Smooth muscle cell (in vitro differentiated cells): ENCODE measurements at regions not wholly inside any gene's neighbourhood (a gene's known extent, or its start where the extent isn't known, plus 50 kb on each side); places are given as distances from the start of the nearest gene placed in this dataset.
"Not testable (repeated sequence)": the region's sequence is repeated elsewhere in the genome, so short reads cannot be mapped to it uniquely, and the experiment has no call there.

Source experiments
- DNase-seq: peaks from one replicate; lab custom pipeline; 2025; ENCODE audit not compliant: unreplicated experiment; lab: John Stamatoyannopoulos, UW
- H2AFZ ChIP-seq: fragments of 200-600 bp; sonication (generic); 2 replicates; pipeline ENCODE4 v1.6.0; 2016; ENCODE audit warnings: antibody characterized with exemption, low read depth, mild to moderate bottlenecking
- H3F3A ChIP-seq: fragments of 200-600 bp; sonication (generic); 2 replicates; pipeline ENCODE4 v1.6.0; 2017; ENCODE audit warnings: antibody characterized with exemption, low read depth
- H3K27ac ChIP-seq: fragments of 200-600 bp; sonication (generic); 2 replicates; pipeline ENCODE4 v1.5.1; 2016; ENCODE audit warnings: low read depth, mild to moderate bottlenecking
- H3K27me3 ChIP-seq: fragments of 200-600 bp; sonication (generic); 2 replicates; pipeline ENCODE4 v1.6.1; 2016; ENCODE audit warnings: low read depth, mild to moderate bottlenecking
- H3K36me3 ChIP-seq: fragments of 200-600 bp; sonication (generic); 2 replicates; pipeline ENCODE4 v1.5.1; 2016; ENCODE audit warnings: low read depth
- H3K4me1 ChIP-seq: fragments of 200-600 bp; sonication (generic); 2 replicates; pipeline ENCODE4 v1.5.1; 2016; ENCODE audit warnings: low read depth
- H3K4me2 ChIP-seq: fragments of 200-600 bp; sonication (generic); 2 replicates; pipeline ENCODE4 v1.6.0; 2016; ENCODE audit warnings: mild to moderate bottlenecking
- H3K4me3 ChIP-seq: fragments of 200-600 bp; sonication (generic); 2 replicates; pipeline ENCODE4 v1.5.1; 2016; ENCODE audit warnings: mild to moderate bottlenecking
- H3K79me2 ChIP-seq: fragments of 200-600 bp; sonication (generic); 2 replicates; pipeline ENCODE4 v1.6.0; 2016; ENCODE audit warnings: low read depth, mild to moderate bottlenecking
- H3K9ac ChIP-seq: fragments of 200-600 bp; sonication (generic); 2 replicates; pipeline ENCODE4 v1.6.0; 2016; ENCODE audit warnings: low read depth
- H3K9me3 ChIP-seq: fragments of 200-600 bp; sonication (generic); replicated peaks from 2 replicates; pipeline ENCODE4 v1.5.1; 2016; ENCODE audit warnings: low read depth
- H4K20me1 ChIP-seq: fragments of 200-600 bp; sonication (generic); 2 replicates; pipeline ENCODE4 v1.6.0; 2016; ENCODE audit warnings: low read depth
- CTCF ChIP-seq: fragments of 200-600 bp; sonication (generic); IDR thresholded peaks from 2 replicates; pipeline ENCODE4 v1.5.1; 2017; ENCODE audit warnings: borderline replicate concordance, mild to moderate bottlenecking, antibody characterized with exemption; ENCODE audit not compliant: insufficient read depth, poor library complexity, severe bottlenecking
- WGBS: methylation state at CpG from one replicate; pipeline ENCODE4 v1.1.7; 2016; ENCODE audit warnings: low lambda C conversion rate; 5-methylcytosine and 5-hydroxymethylcytosine counted together

DNA sequence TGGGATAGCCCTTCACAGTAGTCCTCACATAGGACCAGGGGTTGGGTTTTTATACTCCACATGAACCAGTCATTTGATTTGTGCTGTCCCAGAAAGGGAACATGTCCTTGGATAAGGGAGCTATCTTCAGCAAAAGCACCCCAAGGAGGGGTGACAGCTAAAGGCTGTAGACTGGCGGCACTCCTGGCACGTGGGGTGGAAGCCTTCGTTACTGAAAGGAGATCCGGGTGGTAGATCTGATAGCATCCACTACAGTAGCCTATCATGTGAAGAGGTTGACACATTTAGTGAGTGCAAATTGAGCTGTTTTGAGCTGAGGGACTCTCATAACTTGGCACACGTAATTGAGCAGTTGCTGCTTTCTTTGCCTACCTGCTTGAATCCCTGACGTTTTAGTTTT lies 588.8 kb upstream of the GOLIM4 start:
- no peak for DNase-seq
- Histone ChIP-seq H3K4me1 (no peaks in the 10 kb centered on the region), H2AFZ (no peak overlapping the region), H3K27me3 (no peaks in the 10 kb centered on the region), H3K36me3 (no peaks in the 10 kb centered on the region), H3K79me2 (no peaks in the 10 kb centered on the region), H3K27ac (no peak overlapping the region), H3K9ac (no peak overlapping the region), H3K4me3 (no peak overlapping the region), H3K4me2 (no peak overlapping the region), H3K9me3 (no peaks in the 10 kb centered on the region), H3F3A (no peaks in the 10 kb centered on the region), H4K20me1 (no peaks in the 10 kb centered on the region)
- WGBS, result 79% methylated on average over 6 of the region's 6 CpGs
- TF ChIP-seq CTCF, result no peak

- Histone ChIP-seq H3K4me3 (no peak overlapping the region), H3K36me3 (no peaks in the 10 kb centered on the region), H3K4me2 (no peak overlapping the region), H3K79me2 (no peaks in the 10 kb centered on the region), H2AFZ (no peak overlapping the region), H3K9me3 (no peaks in the 10 kb centered on the region), H3K9ac (no peak overlapping the region), H3K27ac (no peak overlapping the region), H3F3A (no peaks in the 10 kb centered on the region), H3K4me1 (no peaks in the 10 kb centered on the region), H4K20me1 (no peaks in the 10 kb centered on the region), H3K27me3 (no peaks in the 10 kb centered on the region)
- TF ChIP-seq CTCF, result no peak
- DNase-seq, result no peak
- WGBS, result 85% methylated on average over 1 of the region's 1 CpG
Observed at GRCh38 chr3:168678730-168679129, 583.0 kb upstream of the GOLIM4 start.

DNA sequence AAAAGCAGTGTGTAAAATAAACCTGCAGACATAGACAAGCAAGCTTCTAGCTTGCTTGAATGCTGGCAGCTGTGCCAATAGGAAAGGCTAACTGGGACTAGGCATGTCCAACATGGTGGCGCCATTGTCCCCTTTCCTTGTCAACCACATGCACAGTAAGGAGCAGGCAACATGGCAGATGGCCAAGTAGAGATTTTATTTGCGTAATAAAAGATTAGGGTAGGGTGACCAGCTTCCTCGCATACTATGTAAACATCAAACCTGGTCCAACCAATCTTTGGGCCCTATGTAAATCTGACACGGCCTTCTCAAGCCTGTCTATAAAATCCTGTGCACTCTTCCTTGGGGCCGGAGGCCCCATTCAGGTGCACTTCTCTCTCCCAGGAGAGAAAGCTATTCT lies 575.4 kb upstream of the GOLIM4 start:
- no peak overlapping the region for H3K4me2 ChIP-seq
- H4K20me1 ChIP-seq, result no peaks in the 10 kb centered on the region
- H3K79me2 ChIP-seq, result no peaks in the 10 kb centered on the region
- H3K4me3 ChIP-seq, result no peak overlapping the region
- no peaks in the 10 kb centered on the region for H3K9me3 ChIP-seq
- 96% methylated on average over 5 of the region's 5 CpGs for WGBS
- no peak for TF ChIP-seq CTCF
- H3K9ac ChIP-seq, result no peak overlapping the region
- H3F3A ChIP-seq, result no peaks in the 10 kb centered on the region
- no peak overlapping the region for H2AFZ ChIP-seq
- DNase-seq, result no peak
- H3K27ac ChIP-seq, result no peak overlapping the region
- H3K27me3 ChIP-seq, result no peaks in the 10 kb centered on the region
- H3K4me1 ChIP-seq, result no peaks in the 10 kb centered on the region
- H3K36me3 ChIP-seq, result no peaks in the 10 kb centered on the region

DNA sequence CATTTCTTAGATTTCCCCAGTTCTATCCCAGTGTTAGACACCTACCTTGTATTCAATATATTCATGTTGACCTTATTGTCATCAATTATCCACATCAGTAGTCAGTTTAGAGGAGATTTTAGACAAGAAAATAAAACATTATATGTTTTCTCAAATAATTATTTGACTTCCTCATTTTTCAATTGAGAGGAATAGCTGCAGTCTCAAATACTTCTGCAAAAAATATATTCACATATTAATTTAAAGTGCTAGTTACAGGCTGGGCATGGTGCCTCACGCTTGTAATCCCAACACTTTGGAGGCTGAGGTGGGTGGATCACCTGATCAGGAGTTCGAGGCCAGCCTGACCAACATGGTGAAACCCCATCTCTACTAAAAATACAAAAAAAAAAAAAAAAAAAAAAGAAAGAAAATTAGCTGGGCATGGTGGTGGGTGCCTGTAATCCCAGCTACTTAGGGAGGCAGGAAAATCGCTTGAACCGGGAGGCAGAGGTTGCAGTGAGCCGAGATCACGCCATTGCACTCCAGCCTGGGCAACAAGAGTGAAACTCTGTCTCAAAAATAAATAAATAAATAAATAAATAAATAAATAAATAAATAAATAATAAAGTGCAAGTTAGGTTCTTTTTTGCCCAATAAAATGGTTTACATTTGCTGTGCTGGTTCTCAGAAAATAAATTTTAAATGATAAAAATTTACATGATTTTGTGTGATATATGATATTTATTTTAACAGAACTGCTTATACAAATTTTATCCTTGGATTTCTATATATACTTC lies 565.3 kb upstream of the GOLIM4 start:
- H3K4me2 ChIP-seq, H3K4me1 ChIP-seq: not testable (repeated sequence)
- WGBS, result 93% methylated on average over 6 of the region's 6 CpGs

More for the DNA sequence above, 565.3 kb upstream of the GOLIM4 start:
- not testable (repeated sequence) for H4K20me1 ChIP-seq, H3F3A ChIP-seq, DNase-seq, H3K27me3 ChIP-seq, H2AFZ ChIP-seq, H3K4me3 ChIP-seq, H3K36me3 ChIP-seq, H3K27ac ChIP-seq, H3K9me3 ChIP-seq, H3K9ac ChIP-seq, H3K79me2 ChIP-seq
